Body of pancreas (tissue), 4 donors: ENCODE measurements at regions not wholly inside any gene's neighbourhood (a gene's known extent, or its start where the extent isn't known, plus 50 kb on each side); places are given as distances from the start of the nearest gene placed in this dataset.

Experiments
- CTCF ChIP-seq, 7 experiments: fragments of 450-650 bp in 4 of 7; fragments of 200-600 bp in 3 of 7; sonication (generic) in 3 of 7; IDR thresholded peaks; one replicate each; pipeline ENCODE4 v1.5.1; 2016 to 2019; ENCODE audit warnings: antibody characterized with exemption in 7 of 7
- POLR2A ChIP-seq, 3 donors: fragments of 450-650 bp; IDR thresholded peaks; one replicate each; pipeline ENCODE4 v1.6.1; 2016; ENCODE audit warnings: antibody characterized with exemption in 3 of 3, mild to moderate bottlenecking in 2 of 3

DNA sequence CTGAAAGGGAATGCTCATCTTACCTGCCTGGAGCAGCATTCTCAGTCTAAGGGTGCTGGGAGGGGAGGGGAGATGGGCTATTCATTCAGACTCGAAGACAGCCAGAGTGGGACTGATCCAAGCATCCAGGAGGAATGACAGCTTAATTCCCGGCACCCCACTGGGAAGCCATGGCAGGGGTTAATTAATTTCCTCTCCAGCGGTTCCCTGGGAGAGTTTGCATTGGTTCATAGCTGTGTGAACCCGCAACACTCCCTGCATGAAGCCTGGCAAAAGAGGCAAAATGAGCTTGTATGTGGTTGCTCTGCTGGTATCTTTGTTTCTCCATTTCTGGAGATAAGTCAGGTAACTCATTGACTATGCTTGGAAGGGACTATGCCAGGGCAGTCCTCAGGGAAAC is 401.0 kb upstream of the SLC24A2 start:
- no peak for TF ChIP-seq CTCF (IDR thresholded peaks at IDR 0.05)
- TF ChIP-seq POLR2A (IDR thresholded peaks at IDR 0.05): no peak
